SU-DHL-6 (cell line): ENCODE measurements at regions not wholly inside any gene's neighbourhood (a gene's known extent, or its start where the extent isn't known, plus 50 kb on each side); places are given as distances from the start of the nearest gene placed in this dataset.

Source experiments
- H2AFZ ChIP-seq: fragments of 200-600 bp; sonication (generic); 2 replicates; pipeline ENCODE4 v1.6.1; 2014; ENCODE audit warnings: low read depth, mild to moderate bottlenecking, moderate library complexity, mixed read lengths, antibody characterized with exemption, low read length; ENCODE audit not compliant: severe bottlenecking
- H3F3A ChIP-seq: fragments of 200-600 bp; shearing (Covaris generic); 2 replicates; pipeline ENCODE4 v1.6.0; 2016; ENCODE audit warnings: antibody characterized with exemption, mild to moderate bottlenecking; ENCODE audit not compliant: insufficient read depth
- H3K27ac ChIP-seq: fragments of 200-600 bp; sonication (generic); 2 replicates; pipeline ENCODE4 v1.5.1; 2016; ENCODE audit warnings: low read depth, mild to moderate bottlenecking, low read length, moderate library complexity, mixed read lengths
- H3K27me3 ChIP-seq: fragments of 200-600 bp; sonication (generic), shearing (Covaris generic); 2 replicates; pipeline ENCODE4 v1.6.0; 2014; ENCODE audit warnings: mild to moderate bottlenecking, low read length
- H3K36me3 ChIP-seq: fragments of 200-600 bp; sonication (generic); 2 replicates; pipeline ENCODE4 v1.6.1; 2014; ENCODE audit warnings: mild to moderate bottlenecking, low read length, mixed read lengths
- H3K4me2 ChIP-seq: fragments of 300-600, 200-600 bp; shearing (Covaris generic), sonication (generic); 2 replicates; pipeline ENCODE4 v1.6.0; 2014; ENCODE audit warnings: low read length, low read depth, mild to moderate bottlenecking; ENCODE audit not compliant: poor library complexity, severe bottlenecking
- H3K4me3 ChIP-seq: fragments of 200-600 bp; sonication (generic); 2 replicates; pipeline ENCODE4 v1.5.1; 2014; ENCODE audit warnings: antibody characterized with exemption, low read length, mild to moderate bottlenecking, mixed read lengths; ENCODE audit not compliant: insufficient read depth, poor library complexity, severe bottlenecking
- H3K79me2 ChIP-seq: fragments of 200-600 bp; sonication (generic); 2 replicates; pipeline ENCODE4 v1.6.1; 2014; ENCODE audit warnings: mild to moderate bottlenecking, low read length, moderate library complexity; ENCODE audit not compliant: insufficient read depth
- H3K9ac ChIP-seq: fragments of 200-600 bp; sonication (generic); 2 replicates; pipeline ENCODE4 v1.7.0; 2014; ENCODE audit warnings: mild to moderate bottlenecking, low read length
- H3K9me2 ChIP-seq: fragments of 200-600 bp; sonication (generic); replicated peaks from 2 replicates; pipeline ENCODE4 v1.6.1; 2014; ENCODE audit warnings: low read length; ENCODE audit not compliant: insufficient read depth
- H3K9me3 ChIP-seq: fragments of 200-600 bp; sonication (generic); 2 replicates; pipeline ENCODE4 v1.6.1; 2014; ENCODE audit warnings: low read length, mixed read lengths; ENCODE audit not compliant: insufficient read depth
- H4K20me1 ChIP-seq: fragments of 200-600 bp; sonication (generic); 2 replicates; pipeline ENCODE4 v1.6.1; 2014; ENCODE audit warnings: low read depth, mild to moderate bottlenecking, antibody characterized with exemption, low read length, moderate library complexity, mixed read lengths
- EZH2phosphoT487 ChIP-seq: fragments of 200-600 bp; sonication (generic), shearing (Covaris generic); conservative IDR thresholded peaks from 2 replicates; pipeline ENCODE4 v1.6.1; 2018; ENCODE audit warnings: mild to moderate bottlenecking, antibody characterized with exemption, low read length, moderate library complexity, mixed read lengths
- TF ChIP-seq, protein P1 (sequence below): fragments of 200-600 bp; sonication (generic); IDR thresholded peaks from one replicate; pipeline ENCODE4 v1.5.1; 2017; ENCODE audit warnings: antibody characterized with exemption, mild to moderate bottlenecking, low read length, moderate library complexity; ENCODE audit not compliant: insufficient read depth, poor library complexity, severe bottlenecking

DNA sequence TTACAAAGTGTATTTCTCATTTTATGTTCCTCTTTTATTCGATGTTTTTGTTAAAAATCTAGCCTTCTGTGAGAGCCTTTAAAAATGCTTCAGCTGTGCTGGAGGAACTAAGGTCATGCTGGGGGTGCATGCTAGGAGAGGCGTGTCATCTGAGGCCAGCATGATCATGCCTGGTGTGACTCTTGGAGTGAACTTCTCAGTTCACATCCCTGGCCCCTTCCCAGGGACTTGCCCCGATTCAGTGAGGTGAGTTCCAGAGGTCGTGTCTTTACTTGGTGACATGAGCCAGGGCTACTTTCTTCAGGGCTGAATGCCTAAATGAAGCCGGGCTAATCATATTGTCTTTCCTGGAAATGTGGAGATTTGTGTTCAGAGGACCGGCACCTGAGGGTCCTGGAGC, 264.9 kb downstream of the MREG start:
- no peaks in the 10 kb centered on the region for H4K20me1 ChIP-seq
- no peaks in the 10 kb centered on the region for H3K9me2 ChIP-seq
- H2AFZ ChIP-seq, result no peak overlapping the region
- H3K9ac ChIP-seq, result no peak overlapping the region
- H3K27ac ChIP-seq, result no peak overlapping the region
- no peaks in the 10 kb centered on the region for H3K79me2 ChIP-seq
- H3K4me2 ChIP-seq, result no peak overlapping the region
- H3F3A ChIP-seq, result no peaks in the 10 kb centered on the region
- no peaks in the 10 kb centered on the region for H3K9me3 ChIP-seq
- no peak for TF ChIP-seq EZH2phosphoT487
- TF ChIP-seq, protein P1, sequence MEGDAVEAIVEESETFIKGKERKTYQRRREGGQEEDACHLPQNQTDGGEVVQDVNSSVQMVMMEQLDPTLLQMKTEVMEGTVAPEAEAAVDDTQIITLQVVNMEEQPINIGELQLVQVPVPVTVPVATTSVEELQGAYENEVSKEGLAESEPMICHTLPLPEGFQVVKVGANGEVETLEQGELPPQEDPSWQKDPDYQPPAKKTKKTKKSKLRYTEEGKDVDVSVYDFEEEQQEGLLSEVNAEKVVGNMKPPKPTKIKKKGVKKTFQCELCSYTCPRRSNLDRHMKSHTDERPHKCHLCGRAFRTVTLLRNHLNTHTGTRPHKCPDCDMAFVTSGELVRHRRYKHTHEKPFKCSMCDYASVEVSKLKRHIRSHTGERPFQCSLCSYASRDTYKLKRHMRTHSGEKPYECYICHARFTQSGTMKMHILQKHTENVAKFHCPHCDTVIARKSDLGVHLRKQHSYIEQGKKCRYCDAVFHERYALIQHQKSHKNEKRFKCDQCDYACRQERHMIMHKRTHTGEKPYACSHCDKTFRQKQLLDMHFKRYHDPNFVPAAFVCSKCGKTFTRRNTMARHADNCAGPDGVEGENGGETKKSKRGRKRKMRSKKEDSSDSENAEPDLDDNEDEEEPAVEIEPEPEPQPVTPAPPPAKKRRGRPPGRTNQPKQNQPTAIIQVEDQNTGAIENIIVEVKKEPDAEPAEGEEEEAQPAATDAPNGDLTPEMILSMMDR, result no peak
- no peaks in the 10 kb centered on the region for H3K27me3 ChIP-seq
- no peak overlapping the region for H3K4me3 ChIP-seq
- no peaks in the 10 kb centered on the region for H3K36me3 ChIP-seq

DNA sequence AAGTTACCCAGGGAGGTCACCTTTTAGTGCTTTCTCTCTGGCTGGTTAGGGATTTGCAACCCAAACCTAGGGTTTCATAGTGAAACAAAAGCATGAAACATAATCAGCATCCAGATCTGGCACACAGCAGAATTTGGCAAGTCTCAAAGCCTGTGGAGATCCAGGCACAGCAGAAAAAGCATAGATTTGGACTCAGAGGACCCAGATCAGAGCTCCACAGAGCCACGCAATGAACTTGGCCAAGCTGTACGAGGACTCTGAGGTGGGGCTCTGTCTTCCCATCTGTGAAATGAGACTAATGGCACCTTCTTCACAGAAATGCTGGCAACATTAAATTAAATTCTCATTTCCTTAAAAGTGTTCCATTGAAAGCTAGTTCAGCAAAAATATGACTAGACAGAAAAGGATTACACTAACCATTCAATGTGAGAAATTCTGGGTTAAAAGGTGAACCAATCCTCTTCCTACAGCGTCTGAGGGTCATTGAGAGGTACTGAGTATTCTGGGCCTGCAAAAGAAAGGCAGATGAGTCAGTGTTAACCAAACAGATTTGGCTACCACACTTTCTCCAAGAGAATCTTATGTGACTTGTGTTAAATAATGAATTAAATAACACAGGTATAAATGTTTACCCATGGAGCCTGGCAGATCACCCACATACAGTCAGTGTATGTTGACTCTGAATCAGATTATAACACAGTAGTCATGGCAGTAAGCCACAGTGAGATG, 266.3 kb downstream of the MREG start:
- H3K27ac ChIP-seq, result no peak overlapping the region
- no peak overlapping the region for H2AFZ ChIP-seq
- H3K9me3 ChIP-seq, result no peaks in the 10 kb centered on the region
- no peaks in the 10 kb centered on the region for H3K79me2 ChIP-seq
- TF ChIP-seq, protein P1, result no peak
- no peak for TF ChIP-seq EZH2phosphoT487
- H3K4me2 ChIP-seq, result no peak overlapping the region
- no peaks in the 10 kb centered on the region for H3K36me3 ChIP-seq
- no peaks in the 10 kb centered on the region for H3F3A ChIP-seq
- no peak overlapping the region for H3K4me3 ChIP-seq
- H3K9me2 ChIP-seq, result no peaks in the 10 kb centered on the region
- H4K20me1 ChIP-seq, result no peaks in the 10 kb centered on the region
- H3K9ac ChIP-seq, result no peak overlapping the region
- H3K27me3 ChIP-seq, result no peaks in the 10 kb centered on the region

DNA sequence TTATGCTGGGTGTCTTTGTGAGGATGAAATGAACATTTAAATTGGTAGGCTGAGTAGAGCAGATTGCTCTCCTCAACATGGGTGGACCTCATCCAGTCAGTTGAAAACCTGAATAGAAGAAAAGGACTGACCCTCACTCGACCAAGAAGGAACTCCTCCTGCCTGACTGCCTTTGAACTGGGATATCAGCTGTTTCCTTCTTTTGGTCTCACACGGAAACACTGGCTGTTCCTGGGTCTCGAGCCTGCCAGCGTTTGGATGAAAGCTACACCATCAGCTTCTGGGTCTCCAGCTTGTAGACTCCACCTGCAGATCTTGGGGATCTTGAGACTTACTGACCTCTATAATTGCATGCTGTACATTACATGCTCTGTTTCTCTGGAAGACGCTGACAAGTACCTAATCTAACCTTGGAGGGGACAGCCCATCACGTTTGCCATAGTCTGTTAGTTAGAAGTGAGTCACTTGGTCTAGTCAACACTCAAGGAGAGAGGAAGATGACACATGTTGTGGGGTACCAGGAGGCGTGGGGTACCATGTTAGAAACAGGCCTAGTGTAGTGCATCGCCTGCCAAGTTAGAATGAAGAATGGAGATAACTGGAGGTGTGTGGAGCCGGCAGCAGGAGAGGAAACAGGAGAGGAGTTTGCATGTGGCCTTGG, 267.0 kb downstream of the MREG start:
- no peak overlapping the region for H3K4me2 ChIP-seq
- no peaks in the 10 kb centered on the region for H3F3A ChIP-seq
- no peaks in the 10 kb centered on the region for H3K27me3 ChIP-seq
- H2AFZ ChIP-seq, result no peak overlapping the region
- no peaks in the 10 kb centered on the region for H4K20me1 ChIP-seq
- H3K9ac ChIP-seq, result no peak overlapping the region
- H3K79me2 ChIP-seq, result no peaks in the 10 kb centered on the region
- TF ChIP-seq, protein P1, result no peak
- TF ChIP-seq EZH2phosphoT487, result no peak
- H3K9me3 ChIP-seq, result no peaks in the 10 kb centered on the region
- no peak overlapping the region for H3K27ac ChIP-seq
- no peaks in the 10 kb centered on the region for H3K9me2 ChIP-seq
- no peaks in the 10 kb centered on the region for H3K36me3 ChIP-seq
- H3K4me3 ChIP-seq, result no peak overlapping the region
